HepG2 (cell line): ENCODE measurements at regions not wholly inside any gene's neighbourhood (a gene's known extent, or its start where the extent isn't known, plus 50 kb on each side); places are given as distances from the start of the nearest gene placed in this dataset.

Experiments
- FOXJ3 ChIP-seq: sonication (generic); formaldehyde crosslinking; IDR thresholded peaks from 2 replicates; pipeline ENCODE4 v1.4.0; 2020; ENCODE audit warnings: missing genetic modification reagents, mild to moderate bottlenecking, borderline replicate concordance
- HOXA3 ChIP-seq: sonication (generic); formaldehyde crosslinking; IDR thresholded peaks from 2 replicates; pipeline ENCODE4 v1.5.0; 2020; ENCODE audit warnings: missing genetic modification reagents
- MAX ChIP-seq: IDR thresholded peaks from 2 replicates; pipeline ENCODE4 v1.6.1; 2012; ENCODE audit warnings: inconsistent platforms
- MXD1 ChIP-seq: sonication (generic); formaldehyde crosslinking; IDR thresholded peaks from 2 replicates; pipeline ENCODE4 v1.4.0; 2020; ENCODE audit warnings: mild to moderate bottlenecking, missing genetic modification reagents
- MZF1 ChIP-seq: sonication (generic); formaldehyde crosslinking; IDR thresholded peaks from 2 replicates; pipeline ENCODE4 v1.8.1; 2023; ENCODE audit warnings: mild to moderate bottlenecking, missing genetic modification reagents, borderline replicate concordance
- SIN3A ChIP-seq: IDR thresholded peaks from 2 replicates; pipeline ENCODE4 v1.6.1; 2011; ENCODE audit warnings: low read depth, mild to moderate bottlenecking, control low read depth, low read length, borderline replicate concordance
- ZNF142 ChIP-seq: sonication (generic); formaldehyde crosslinking; IDR thresholded peaks from 2 replicates; pipeline ENCODE4 v1.4.0; 2020; ENCODE audit warnings: missing genetic modification reagents
- ZNF317 ChIP-seq: sonication (generic); formaldehyde crosslinking; IDR thresholded peaks from 2 replicates; pipeline ENCODE4 v1.5.0; 2020; ENCODE audit warnings: mild to moderate bottlenecking, missing genetic modification reagents
- ZNF33A ChIP-seq: sonication (generic); formaldehyde crosslinking; IDR thresholded peaks from 2 replicates; pipeline ENCODE4 v1.5.1; 2020; ENCODE audit warnings: missing genetic modification reagents, mild to moderate bottlenecking, moderate library complexity, borderline replicate concordance
- ZNF382 ChIP-seq: sonication (generic); formaldehyde crosslinking; IDR thresholded peaks from 2 replicates; pipeline ENCODE4 v1.5.0; 2020; ENCODE audit warnings: missing genetic modification reagents, mild to moderate bottlenecking, borderline replicate concordance
- ZNF562 ChIP-seq: sonication (generic); formaldehyde crosslinking; IDR thresholded peaks from 2 replicates; pipeline ENCODE4 v1.8.0; 2022; ENCODE audit warnings: missing genetic modification reagents, borderline replicate concordance
- ZNF678 ChIP-seq: sonication (generic); formaldehyde crosslinking; IDR thresholded peaks from 2 replicates; pipeline ENCODE4 v1.4.0; 2020; ENCODE audit warnings: mild to moderate bottlenecking, missing genetic modification reagents
- ZNF704 ChIP-seq: sonication (generic); formaldehyde crosslinking; IDR thresholded peaks from 2 replicates; pipeline ENCODE4 v1.8.1; 2023; ENCODE audit warnings: mild to moderate bottlenecking, inconsistent platforms, moderate library complexity, missing genetic modification reagents, borderline replicate concordance
- ZNF777 ChIP-seq: sonication (generic); formaldehyde crosslinking; IDR thresholded peaks from 2 replicates; pipeline ENCODE4 v1.4.0; 2020; ENCODE audit warnings: missing genetic modification reagents
- ZNF816 ChIP-seq: sonication (generic); formaldehyde crosslinking; IDR thresholded peaks from 2 replicates; pipeline ENCODE4 v1.8.0; 2022; ENCODE audit warnings: missing genetic modification reagents, mild to moderate bottlenecking, borderline replicate concordance
- ZSCAN29 ChIP-seq: sonication (generic); formaldehyde crosslinking; conservative IDR thresholded peaks from 2 replicates; pipeline ENCODE4 v1.4.0; 2020; ENCODE audit warnings: mild to moderate bottlenecking, missing genetic modification reagents
- TF ChIP-seq, protein P1 (sequence below): sonication (generic); formaldehyde crosslinking; conservative IDR thresholded peaks from 2 replicates; pipeline ENCODE4 v1.8.1; 2023; ENCODE audit warnings: missing genetic modification reagents
- TF ChIP-seq, protein P2 (sequence below): sonication (generic); formaldehyde crosslinking; IDR thresholded peaks from 2 replicates; pipeline ENCODE4 v1.8.0; 2022; ENCODE audit warnings: missing genetic modification reagents, low read depth, mild to moderate bottlenecking, borderline replicate concordance

DNA sequence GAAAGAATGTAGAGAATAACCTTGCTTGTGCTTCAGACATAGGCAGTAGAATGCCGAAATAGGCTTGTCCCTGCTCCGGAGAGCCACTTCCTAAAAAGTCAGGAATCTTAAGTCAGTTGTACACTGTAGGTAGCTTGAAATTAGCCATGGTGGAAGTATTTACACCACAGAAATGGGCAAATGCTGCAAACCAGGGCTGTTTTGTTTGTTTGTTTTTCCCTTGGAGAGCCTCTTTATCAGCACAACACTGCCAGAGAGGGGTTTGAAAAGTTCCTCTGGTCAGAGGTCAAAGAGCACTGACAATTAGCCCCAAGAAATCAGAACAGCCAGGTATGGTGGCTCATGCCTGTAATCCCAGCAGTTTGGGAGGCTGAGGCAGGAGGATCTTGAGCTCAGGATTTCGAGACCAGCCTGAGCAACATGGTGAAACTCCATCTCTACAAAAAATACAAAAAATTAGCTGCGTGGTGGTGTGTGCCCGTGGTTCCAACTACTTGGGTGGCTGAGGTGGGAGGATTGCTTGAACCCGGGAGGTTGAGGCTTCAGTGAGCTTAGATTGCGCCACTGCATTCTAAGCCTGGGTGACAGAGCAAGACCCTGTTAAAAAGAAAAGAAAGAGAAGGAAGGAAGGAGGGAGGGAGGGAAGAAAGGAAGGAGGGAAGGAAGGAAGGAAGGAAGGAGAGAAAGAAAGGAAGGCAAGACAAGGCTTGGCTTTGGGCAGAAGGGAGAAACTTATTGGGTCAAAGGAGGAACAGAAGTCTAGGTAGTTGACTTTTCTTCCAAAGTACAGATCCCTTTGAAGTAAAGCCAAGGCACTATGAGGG lies 61.0 kb upstream of the ZMYND8 start (continued):
- TF ChIP-seq ZNF142 (CRISPR knock-in tag) (no peak), MXD1 (CRISPR knock-in tag) (no peak), FOXJ3 (CRISPR knock-in tag) (peak; percentile 76; the same call in 1 of the 2 replicates), ZNF317 (CRISPR knock-in tag) (no peak), ZNF562 (CRISPR knock-in tag) (no peak), SIN3A (no peak), MZF1 (CRISPR knock-in tag) (no peak), MAX (0 out of 2 replicates have a peak, but pooled peaks have one; percentile 27), ZNF678 (no peak), ZSCAN29 (CRISPR knock-in tag) (no peak), HOXA3 (peak; percentile 65), ZNF816 (CRISPR knock-in tag) (no peak), ZNF33A (CRISPR knock-in tag) (no peak), ZNF382 (CRISPR knock-in tag) (no peak), ZNF704 (CRISPR knock-in tag) (no peak), ZNF777 (CRISPR knock-in tag) (no peak)
- TF ChIP-seq, protein P1, sequence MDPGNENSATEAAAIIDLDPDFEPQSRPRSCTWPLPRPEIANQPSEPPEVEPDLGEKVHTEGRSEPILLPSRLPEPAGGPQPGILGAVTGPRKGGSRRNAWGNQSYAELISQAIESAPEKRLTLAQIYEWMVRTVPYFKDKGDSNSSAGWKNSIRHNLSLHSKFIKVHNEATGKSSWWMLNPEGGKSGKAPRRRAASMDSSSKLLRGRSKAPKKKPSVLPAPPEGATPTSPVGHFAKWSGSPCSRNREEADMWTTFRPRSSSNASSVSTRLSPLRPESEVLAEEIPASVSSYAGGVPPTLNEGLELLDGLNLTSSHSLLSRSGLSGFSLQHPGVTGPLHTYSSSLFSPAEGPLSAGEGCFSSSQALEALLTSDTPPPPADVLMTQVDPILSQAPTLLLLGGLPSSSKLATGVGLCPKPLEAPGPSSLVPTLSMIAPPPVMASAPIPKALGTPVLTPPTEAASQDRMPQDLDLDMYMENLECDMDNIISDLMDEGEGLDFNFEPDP: no peak
- TF ChIP-seq, protein P2, sequence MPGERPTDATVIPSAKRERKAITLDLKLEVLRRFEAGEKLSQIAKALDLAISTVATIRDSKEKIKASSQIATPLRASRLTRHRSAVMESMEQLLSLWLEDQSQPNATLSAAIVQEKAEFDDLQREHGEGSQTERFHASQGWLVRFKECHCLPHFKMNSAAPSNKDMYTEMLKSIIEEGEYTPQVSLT (CRISPR knock-in tag): no peak
